ENCODE measurements at regions not wholly inside any gene's neighbourhood (a gene's known extent, or its start where the extent isn't known, plus 50 kb on each side); places are given as distances from the start of the nearest gene placed in this dataset.

- TF ChIP-seq SIN3A (IDR thresholded peaks at IDR 0.05; ENCODE audit: borderline replicate concordance, insufficient read depth, low read length): no peak
- no peak for TF ChIP-seq POLR2AphosphoS5 (IDR thresholded peaks at IDR 0.05; ENCODE audit: low read depth, low read length)
- TF ChIP-seq FOXP2 (optimal IDR thresholded peaks at IDR 0.05; ENCODE audit: borderline replicate concordance, extremely low read depth, extremely low read length, insufficient read depth): no peak
- TF ChIP-seq REST (IDR thresholded peaks at IDR 0.05; ENCODE audit: insufficient read depth in 1 of 2, low read depth in 2 of 2, low read length in 2 of 2): no peak
- TF ChIP-seq TAF1 (IDR thresholded peaks at IDR 0.05; ENCODE audit: borderline replicate concordance, insufficient read depth, low read length): no peak
Measured at GRCh38 chr10:129020651-129021330, 446.2 kb upstream of the MGMT start.

- TF ChIP-seq POLR2AphosphoS5 (IDR thresholded peaks at IDR 0.05; ENCODE audit: low read depth, low read length) (no peak), FOXP2 (optimal IDR thresholded peaks at IDR 0.05; ENCODE audit: borderline replicate concordance, extremely low read depth, extremely low read length, insufficient read depth) (no peak), SIN3A (IDR thresholded peaks at IDR 0.05; ENCODE audit: borderline replicate concordance, insufficient read depth, low read length) (no peak), TAF1 (IDR thresholded peaks at IDR 0.05; ENCODE audit: borderline replicate concordance, insufficient read depth, low read length) (no peak), REST (IDR thresholded peaks at IDR 0.05; ENCODE audit: insufficient read depth in 1 of 2, low read depth in 2 of 2, low read length in 2 of 2) (no peak)
Measured at GRCh38 chr10:129021594-129022304, 445.3 kb upstream of the MGMT start.

- TF ChIP-seq FOXP2 (optimal IDR thresholded peaks at IDR 0.05; ENCODE audit: borderline replicate concordance, extremely low read depth, extremely low read length, insufficient read depth): no peak
- no peak for TF ChIP-seq REST (IDR thresholded peaks at IDR 0.05; ENCODE audit: insufficient read depth in 1 of 2, low read depth in 2 of 2, low read length in 2 of 2)
Measured at GRCh38 chr10:129023082-129023481, 444.0 kb upstream of the MGMT start.

- no peak for TF ChIP-seq REST (IDR thresholded peaks at IDR 0.05; ENCODE audit: insufficient read depth in 1 of 2, low read depth in 2 of 2, low read length in 2 of 2)
- TF ChIP-seq SIN3A (IDR thresholded peaks at IDR 0.05; ENCODE audit: borderline replicate concordance, insufficient read depth, low read length): no peak
- TF ChIP-seq FOXP2 (optimal IDR thresholded peaks at IDR 0.05; ENCODE audit: borderline replicate concordance, extremely low read depth, extremely low read length, insufficient read depth): no peak
- no peak for TF ChIP-seq TAF1 (IDR thresholded peaks at IDR 0.05; ENCODE audit: borderline replicate concordance, insufficient read depth, low read length)
- no peak for TF ChIP-seq POLR2AphosphoS5 (IDR thresholded peaks at IDR 0.05; ENCODE audit: low read depth, low read length)
Measured at GRCh38 chr10:129024046-129024445, 443.0 kb upstream of the MGMT start.

Data from PFSK-1 (cell line).